ENCODE measurements at regions not wholly inside any gene's neighbourhood (a gene's known extent, or its start where the extent isn't known, plus 50 kb on each side); places are given as distances from the start of the nearest gene placed in this dataset.

DNA sequence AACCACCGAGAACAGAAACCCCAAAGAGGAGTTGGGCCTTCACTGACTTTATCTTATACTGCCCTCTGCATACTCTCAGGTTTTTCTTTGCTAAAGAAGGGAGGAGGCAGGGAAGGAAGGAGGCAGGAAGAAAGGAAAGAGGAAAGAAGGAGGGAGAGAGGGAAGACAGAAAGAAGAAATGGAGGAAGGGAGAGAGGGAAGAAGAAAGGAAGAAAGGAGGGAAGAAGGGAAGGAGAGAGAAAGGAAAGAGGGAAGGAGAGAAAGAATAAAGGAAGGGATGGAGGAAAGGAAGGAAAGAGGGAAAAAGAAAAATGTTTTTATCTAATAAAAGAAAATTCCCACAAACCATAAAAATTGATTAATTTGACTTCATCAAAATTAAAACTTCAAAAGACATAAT is 294.6 kb downstream of the PTTG2 start:
- TF ChIP-seq, protein P1, sequence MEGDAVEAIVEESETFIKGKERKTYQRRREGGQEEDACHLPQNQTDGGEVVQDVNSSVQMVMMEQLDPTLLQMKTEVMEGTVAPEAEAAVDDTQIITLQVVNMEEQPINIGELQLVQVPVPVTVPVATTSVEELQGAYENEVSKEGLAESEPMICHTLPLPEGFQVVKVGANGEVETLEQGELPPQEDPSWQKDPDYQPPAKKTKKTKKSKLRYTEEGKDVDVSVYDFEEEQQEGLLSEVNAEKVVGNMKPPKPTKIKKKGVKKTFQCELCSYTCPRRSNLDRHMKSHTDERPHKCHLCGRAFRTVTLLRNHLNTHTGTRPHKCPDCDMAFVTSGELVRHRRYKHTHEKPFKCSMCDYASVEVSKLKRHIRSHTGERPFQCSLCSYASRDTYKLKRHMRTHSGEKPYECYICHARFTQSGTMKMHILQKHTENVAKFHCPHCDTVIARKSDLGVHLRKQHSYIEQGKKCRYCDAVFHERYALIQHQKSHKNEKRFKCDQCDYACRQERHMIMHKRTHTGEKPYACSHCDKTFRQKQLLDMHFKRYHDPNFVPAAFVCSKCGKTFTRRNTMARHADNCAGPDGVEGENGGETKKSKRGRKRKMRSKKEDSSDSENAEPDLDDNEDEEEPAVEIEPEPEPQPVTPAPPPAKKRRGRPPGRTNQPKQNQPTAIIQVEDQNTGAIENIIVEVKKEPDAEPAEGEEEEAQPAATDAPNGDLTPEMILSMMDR (IDR thresholded peaks at IDR 0.05), result no peak
- no peak for TF ChIP-seq EZH2 (IDR thresholded peaks at IDR 0.05; ENCODE audit: borderline replicate concordance, insufficient read depth, low read depth, low read length, poor library complexity, severe bottlenecking)

Measured in B cell (primary cell).